DND-41 (cell line): ENCODE measurements at regions not wholly inside any gene's neighbourhood (a gene's known extent, or its start where the extent isn't known, plus 50 kb on each side); places are given as distances from the start of the nearest gene placed in this dataset.

Experiments used
- ATAC-seq: fragments of 200-7000 bp; cut with Tn5 transposase; 3 replicates; pipeline ENCODE4 v1.9.1; 2021; ENCODE audit warnings: low read depth; ENCODE audit not compliant: insufficient read depth
- DNase-seq: peaks from one replicate; pipeline ENCODE4 v3.0.0-alpha.2; 2020
- H2AFZ ChIP-seq: 2 replicates; pipeline ENCODE4 v1.6.0; 2012; ENCODE audit warnings: low read depth, low read length
- H3K27ac ChIP-seq: 2 replicates; pipeline ENCODE4 v1.5.1; 2012; ENCODE audit warnings: low read length, inconsistent platforms
- H3K27me3 ChIP-seq: fragments of 200-600 bp; sonication (generic); 2 replicates; pipeline ENCODE4 v1.6.0; 2012; ENCODE audit warnings: low read length, mild to moderate bottlenecking, inconsistent platforms; ENCODE audit not compliant: insufficient read depth, poor library complexity
- H3K36me3 ChIP-seq: 2 replicates; pipeline ENCODE4 v1.5.1; 2012; ENCODE audit warnings: low read length, inconsistent platforms; ENCODE audit not compliant: insufficient read depth
- H3K4me1 ChIP-seq: 2 replicates; pipeline ENCODE4 v1.5.1; 2012; ENCODE audit warnings: mild to moderate bottlenecking, low read length; ENCODE audit not compliant: insufficient read depth
- H3K4me2 ChIP-seq: 2 replicates; pipeline ENCODE4 v1.6.0; 2012; ENCODE audit warnings: mild to moderate bottlenecking, moderate library complexity, low read length, inconsistent platforms; ENCODE audit not compliant: insufficient read depth
- H3K4me3 ChIP-seq, 2 experiments: fragments of 200-600 bp in 1 of 2; shearing (Covaris generic) in 1 of 2; 2 replicates each; pipeline ENCODE4 v1.5.1; 2012 to 2016; ENCODE audit warnings: inconsistent platforms in 2 of 2, low read length in 2 of 2, mild to moderate bottlenecking in 2 of 2, low read depth in 1 of 2, moderate library complexity in 1 of 2
- H3K79me2 ChIP-seq: 2 replicates; pipeline ENCODE4 v1.6.0; 2012; ENCODE audit warnings: low read length, inconsistent platforms; ENCODE audit not compliant: insufficient read depth
- H3K9ac ChIP-seq: 2 replicates; pipeline ENCODE4 v1.6.0; 2012; ENCODE audit warnings: low read depth, mild to moderate bottlenecking, inconsistent platforms, low read length, moderate library complexity
- H3K9me3 ChIP-seq: 2 replicates; pipeline ENCODE4 v1.5.1; 2012; ENCODE audit warnings: low read length, moderate library complexity, mild to moderate bottlenecking, inconsistent platforms; ENCODE audit not compliant: insufficient read depth, severe bottlenecking
- H4K20me1 ChIP-seq: 2 replicates; pipeline ENCODE4 v1.6.0; 2012; ENCODE audit warnings: low read length; ENCODE audit not compliant: insufficient read depth
- EZH2 ChIP-seq: IDR thresholded peaks from 3 replicates; pipeline ENCODE4 v1.6.1; 2012; ENCODE audit warnings: borderline replicate concordance, low read depth, mild to moderate bottlenecking, moderate library complexity, low read length, inconsistent platforms; ENCODE audit not compliant: severe bottlenecking
- TF ChIP-seq, protein P1 (sequence below): IDR thresholded peaks from 2 replicates; pipeline ENCODE4 v1.5.1; 2012; ENCODE audit warnings: borderline replicate concordance, low read length, moderate library complexity, mild to moderate bottlenecking; ENCODE audit not compliant: poor library complexity, severe bottlenecking; ENCODE audit errors: extremely low read depth

DNA sequence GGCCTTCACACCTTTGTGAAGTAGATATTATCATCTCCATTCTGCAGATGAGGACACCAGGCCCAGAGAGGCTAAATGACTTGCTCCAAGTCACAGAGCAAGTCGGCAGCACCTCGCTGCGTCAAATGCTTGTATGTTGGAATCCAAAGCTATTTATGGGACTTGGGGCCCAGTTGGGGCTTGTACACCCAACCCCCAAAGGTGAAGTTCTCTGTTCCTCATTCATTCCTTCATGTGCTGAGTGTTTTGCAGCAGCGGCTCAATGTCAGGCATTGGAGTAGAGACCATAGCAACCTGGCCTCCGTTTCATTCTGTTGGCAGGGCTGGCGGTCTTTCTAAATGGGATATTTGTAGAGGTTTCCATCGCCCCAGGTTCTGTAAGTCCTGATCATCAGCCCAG, 113.4 kb upstream of the SLC25A33 start:
- Histone ChIP-seq H3K9me3 (no peaks in the 10 kb centered on the region), H3K27ac (peak overlapping the region; percentile 90), H2AFZ (no peak overlapping the region), H3K27me3 (no peaks in the 10 kb centered on the region), H3K9ac (peak overlapping the region; percentile 36), H3K4me2 (peak overlapping the region; percentile 46), H3K79me2 (peaks cover 3% of the 10 kb centered on the region; the same call in 1 of the 2 replicates), H3K36me3 (no peaks in the 10 kb centered on the region), H3K4me1 (peaks cover 92% of the 10 kb centered on the region), H4K20me1 (no peaks in the 10 kb centered on the region), H3K4me3 (peak overlapping the region in 1 of 2 experiments; percentile 26; a peak in 2 of 4 replicates)
- no peak for TF ChIP-seq EZH2
- TF ChIP-seq, protein P1, sequence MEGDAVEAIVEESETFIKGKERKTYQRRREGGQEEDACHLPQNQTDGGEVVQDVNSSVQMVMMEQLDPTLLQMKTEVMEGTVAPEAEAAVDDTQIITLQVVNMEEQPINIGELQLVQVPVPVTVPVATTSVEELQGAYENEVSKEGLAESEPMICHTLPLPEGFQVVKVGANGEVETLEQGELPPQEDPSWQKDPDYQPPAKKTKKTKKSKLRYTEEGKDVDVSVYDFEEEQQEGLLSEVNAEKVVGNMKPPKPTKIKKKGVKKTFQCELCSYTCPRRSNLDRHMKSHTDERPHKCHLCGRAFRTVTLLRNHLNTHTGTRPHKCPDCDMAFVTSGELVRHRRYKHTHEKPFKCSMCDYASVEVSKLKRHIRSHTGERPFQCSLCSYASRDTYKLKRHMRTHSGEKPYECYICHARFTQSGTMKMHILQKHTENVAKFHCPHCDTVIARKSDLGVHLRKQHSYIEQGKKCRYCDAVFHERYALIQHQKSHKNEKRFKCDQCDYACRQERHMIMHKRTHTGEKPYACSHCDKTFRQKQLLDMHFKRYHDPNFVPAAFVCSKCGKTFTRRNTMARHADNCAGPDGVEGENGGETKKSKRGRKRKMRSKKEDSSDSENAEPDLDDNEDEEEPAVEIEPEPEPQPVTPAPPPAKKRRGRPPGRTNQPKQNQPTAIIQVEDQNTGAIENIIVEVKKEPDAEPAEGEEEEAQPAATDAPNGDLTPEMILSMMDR: no peak
- DNase-seq (no peak), ATAC-seq (peak; percentile 9)

DNA sequence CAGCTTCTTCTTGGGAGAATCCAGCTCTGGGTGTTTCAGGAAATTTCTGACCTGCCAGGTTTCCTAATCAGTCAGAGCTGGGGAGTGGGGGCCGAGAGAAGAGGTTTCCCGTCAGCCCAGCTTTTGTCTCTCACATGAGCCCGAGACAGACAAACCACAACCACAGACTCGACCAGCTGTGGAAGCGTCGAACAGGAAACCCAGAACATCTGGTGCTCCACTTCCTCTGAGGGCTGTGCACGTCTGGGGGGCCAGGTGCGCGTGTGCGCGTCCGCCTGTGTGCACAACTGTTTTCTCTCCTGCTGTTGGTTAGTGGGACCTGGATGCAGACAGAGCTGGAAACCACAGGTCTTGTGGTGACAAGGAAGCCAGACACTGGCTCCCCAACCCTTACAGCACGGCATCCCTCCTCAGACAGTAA, 113.0 kb upstream of the SLC25A33 start:
- Histone ChIP-seq H3K27me3 (no peaks in the 10 kb centered on the region), H3K27ac (peak overlapping the region; percentile 90), H3K9ac (peak overlapping the region; percentile 36), H3K9me3 (no peaks in the 10 kb centered on the region), H3K4me2 (peak overlapping the region; percentile 46), H3K36me3 (no peaks in the 10 kb centered on the region), H4K20me1 (no peaks in the 10 kb centered on the region), H2AFZ (no peak overlapping the region), H3K4me3 (peak overlapping the region in 1 of 2 experiments; percentile 26; a peak in 2 of 4 replicates), H3K4me1 (peaks cover 88% of the 10 kb centered on the region), H3K79me2 (peaks cover 3% of the 10 kb centered on the region; the same call in 1 of the 2 replicates)
- DNase-seq: peak; percentile 97
- TF ChIP-seq, protein P1: no peak
- TF ChIP-seq EZH2: no peak
- ATAC-seq: peak; percentile 85

DNA sequence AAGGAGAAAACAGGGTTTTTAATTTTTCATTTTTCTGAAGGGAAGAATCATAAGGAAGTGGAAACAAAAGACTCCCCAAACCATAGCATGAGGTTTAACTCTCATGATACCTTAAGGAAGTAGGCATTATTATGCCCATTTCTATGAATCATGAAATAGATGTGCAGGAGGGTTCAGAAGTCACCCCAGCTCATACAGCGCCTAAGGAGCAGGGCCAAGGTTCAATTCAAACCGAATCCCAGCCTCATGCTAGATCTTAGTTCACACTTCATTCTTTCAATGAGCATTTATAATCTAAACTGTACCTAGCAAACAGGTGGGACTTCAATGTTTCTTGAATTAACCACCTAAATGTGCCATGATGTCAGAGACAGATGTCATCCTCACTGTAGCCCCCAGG, 111.9 kb upstream of the SLC25A33 start:
- Histone ChIP-seq H2AFZ (no peak overlapping the region), H4K20me1 (no peaks in the 10 kb centered on the region), H3K9ac (peak overlapping the region; percentile 36), H3K27me3 (no peaks in the 10 kb centered on the region), H3K27ac (peak overlapping the region; percentile 77), H3K9me3 (no peaks in the 10 kb centered on the region), H3K4me3 (no peak overlapping the region), H3K4me2 (0 out of 2 replicates have a peak overlapping the region, but pooled peaks have one; percentile 46), H3K4me1 (peaks cover 77% of the 10 kb centered on the region), H3K36me3 (no peaks in the 10 kb centered on the region), H3K79me2 (peaks cover 3% of the 10 kb centered on the region; the same call in 1 of the 2 replicates)
- no peak for TF ChIP-seq EZH2
- TF ChIP-seq, protein P1: no peak
- DNase-seq (no peak), ATAC-seq (no peak)
